H9 (cell line): ENCODE measurements at regions not wholly inside any gene's neighbourhood (a gene's known extent, or its start where the extent isn't known, plus 50 kb on each side); places are given as distances from the start of the nearest gene placed in this dataset.

Experiments used
- DNase-seq: peaks from one replicate; pipeline ENCODE4 v3.0.0-alpha.2; 2017
- H2AFZ ChIP-seq: one replicate; pipeline ENCODE4 v1.6.1; 2013; ENCODE audit warnings: mild to moderate bottlenecking, low read length, control low read depth, moderate library complexity
- H2AK5ac ChIP-seq: 2 replicates; pipeline ENCODE4 v1.6.1; 2013; ENCODE audit warnings: low read length, control low read depth, mixed read lengths; ENCODE audit not compliant: insufficient read length
- H2BK120ac ChIP-seq: one replicate; pipeline ENCODE4 v1.6.1; 2013; ENCODE audit warnings: low read depth, mild to moderate bottlenecking, low read length, control low read depth, inconsistent platforms; ENCODE audit not compliant: poor library complexity, severe bottlenecking
- H2BK12ac ChIP-seq: 2 replicates; pipeline ENCODE4 v1.6.1; 2013; ENCODE audit warnings: low read length, control low read depth, mixed read lengths, low read depth; ENCODE audit not compliant: insufficient read length
- H2BK15ac ChIP-seq: 2 replicates; pipeline ENCODE4 v1.6.1; 2013; ENCODE audit warnings: low read depth, low read length, control low read depth
- H2BK20ac ChIP-seq: one replicate; pipeline ENCODE4 v1.6.1; 2013; ENCODE audit warnings: low read depth, mild to moderate bottlenecking, low read length, control low read depth, inconsistent platforms; ENCODE audit not compliant: poor library complexity, severe bottlenecking
- H2BK5ac ChIP-seq: 2 replicates; pipeline ENCODE4 v1.6.1; 2013; ENCODE audit warnings: low read length, control low read depth, mixed read lengths; ENCODE audit not compliant: insufficient read length
- H3K14ac ChIP-seq: 2 replicates; pipeline ENCODE4 v1.6.1; 2013; ENCODE audit warnings: low read length, control low read depth; ENCODE audit not compliant: insufficient read depth
- H3K18ac ChIP-seq: 2 replicates; pipeline ENCODE4 v1.6.1; 2013; ENCODE audit warnings: low read depth, mild to moderate bottlenecking, mixed read lengths, low read length, control low read depth; ENCODE audit not compliant: insufficient read length
- H3K23ac ChIP-seq: 2 replicates; pipeline ENCODE4 v1.6.1; 2013; ENCODE audit warnings: low read length, control low read depth, mixed read lengths, low read depth; ENCODE audit not compliant: insufficient read length
- H3K23me2 ChIP-seq: 2 replicates; pipeline ENCODE4 v1.6.1; 2013; ENCODE audit warnings: low read depth, mild to moderate bottlenecking, mixed read lengths, low read length, control low read depth; ENCODE audit not compliant: insufficient read length, poor library complexity, severe bottlenecking
- H3K27ac ChIP-seq: 2 replicates; pipeline ENCODE4 v1.5.1; 2013; ENCODE audit warnings: low read length, control low read depth, mixed read lengths, low read depth; ENCODE audit not compliant: insufficient read length
- H3K27me3 ChIP-seq: 2 replicates; pipeline ENCODE4 v1.6.1; 2013; ENCODE audit warnings: low read length, control low read depth, inconsistent platforms; ENCODE audit not compliant: insufficient read depth
- H3K4ac ChIP-seq: 2 replicates; pipeline ENCODE4 v1.6.1; 2013; ENCODE audit warnings: low read depth, mild to moderate bottlenecking, control low read depth, inconsistent platforms, low read length, moderate library complexity
- H3K4me1 ChIP-seq: 2 replicates; pipeline ENCODE4 v1.6.1; 2013; ENCODE audit warnings: low read length, control low read depth, inconsistent platforms; ENCODE audit not compliant: insufficient read depth
- H3K4me2 ChIP-seq: 2 replicates; pipeline ENCODE4 v1.6.1; 2013; ENCODE audit warnings: low read length, control low read depth, mixed read lengths; ENCODE audit not compliant: insufficient read length, insufficient read depth
- H3K56ac ChIP-seq: 2 replicates; pipeline ENCODE4 v1.6.1; 2013; ENCODE audit warnings: low read depth, mild to moderate bottlenecking, mixed read lengths, low read length, control low read depth; ENCODE audit not compliant: insufficient read length
- H3K79me1 ChIP-seq: 2 replicates; pipeline ENCODE4 v1.6.1; 2013; ENCODE audit warnings: low read depth, mild to moderate bottlenecking, moderate library complexity, low read length, control low read depth, inconsistent platforms; ENCODE audit not compliant: insufficient read depth, poor library complexity, severe bottlenecking
- H3K79me2 ChIP-seq: 2 replicates; pipeline ENCODE4 v1.6.1; 2013; ENCODE audit warnings: low read length, control low read depth, inconsistent platforms; ENCODE audit not compliant: insufficient read depth
- H3K9ac ChIP-seq: 2 replicates; pipeline ENCODE4 v1.6.1; 2013; ENCODE audit warnings: low read length, control low read depth, mixed read lengths; ENCODE audit not compliant: insufficient read length; ENCODE audit errors: extremely low read depth
- H3K9me3 ChIP-seq: one replicate; pipeline ENCODE4 v1.6.1; 2013; ENCODE audit warnings: low read depth, low read length, inconsistent platforms; ENCODE audit not compliant: control insufficient read depth
- H3T11ph ChIP-seq: one replicate; pipeline ENCODE4 v1.6.1; 2013; ENCODE audit warnings: mild to moderate bottlenecking, low read length, control low read depth, inconsistent platforms
- H4K20me1 ChIP-seq: one replicate; pipeline ENCODE4 v1.6.1; 2013; ENCODE audit not compliant: control insufficient read depth, insufficient read length, insufficient read depth
- H4K5ac ChIP-seq: 2 replicates; pipeline ENCODE4 v1.6.1; 2013; ENCODE audit warnings: low read depth, mild to moderate bottlenecking, mixed read lengths, low read length, control low read depth; ENCODE audit not compliant: insufficient read length
- H4K8ac ChIP-seq: replicated peaks from 2 replicates; pipeline ENCODE4 v1.6.1; 2013; ENCODE audit warnings: low read length, control low read depth, mixed read lengths, low read depth; ENCODE audit not compliant: insufficient read length
- H4K91ac ChIP-seq: 2 replicates; pipeline ENCODE4 v1.6.1; 2013; ENCODE audit warnings: low read depth, mild to moderate bottlenecking, moderate library complexity, mixed read lengths, low read length, control low read depth; ENCODE audit not compliant: insufficient read length
- H3K27ac Mint-ChIP-seq, 3 experiments: 2 replicates in 2 of 3; 3 replicates in 1 of 3; pipeline ENCODE4 v1.8.0; 2020 to 2021; ENCODE audit warnings: mixed read lengths in 3 of 3, mild to moderate bottlenecking in 1 of 3, moderate library complexity in 1 of 3
- H3K27me3 Mint-ChIP-seq: 2 replicates; pipeline ENCODE4 v1.8.0; 2021; ENCODE audit warnings: low read depth, mild to moderate bottlenecking, moderate library complexity, mixed read lengths
- H3K36me3 Mint-ChIP-seq, 3 experiments: 2 replicates in 2 of 3; 3 replicates in 1 of 3; pipeline ENCODE4 v1.8.0; 2020 to 2021; ENCODE audit warnings: low read depth in 3 of 3, mixed read lengths in 3 of 3; ENCODE audit not compliant: insufficient read depth in 1 of 3
- H3K4me1 Mint-ChIP-seq, 2 experiments: 2 replicates each; pipeline ENCODE4 v1.8.0; 2020; ENCODE audit warnings: mixed read lengths in 2 of 2
- H3K4me3 Mint-ChIP-seq, 2 experiments: 2 replicates in 1 of 2; 3 replicates in 1 of 2; pipeline ENCODE4 v1.8.0; 2020 to 2021; ENCODE audit warnings: mild to moderate bottlenecking in 2 of 2, mixed read lengths in 2 of 2, moderate library complexity in 1 of 2
- H3K9me3 Mint-ChIP-seq, 2 experiments: 2 replicates in 1 of 2; 3 replicates in 1 of 2; pipeline ENCODE4 v1.8.0; 2020; ENCODE audit warnings: mild to moderate bottlenecking in 2 of 2, mixed read lengths in 2 of 2, moderate library complexity in 1 of 2
- CTCF ChIP-seq: fragments of 200-600 bp; sonication (generic); conservative IDR thresholded peaks from 3 replicates; pipeline ENCODE4 v1.8.0; 2021; ENCODE audit warnings: antibody characterized with exemption, mild to moderate bottlenecking
- WGBS: extraction: QIAGEN DNeasy Blood & Tissue Kit; methylation state at CpG from one replicate; pipeline ENCODE4 v1.1.7; 2013; ENCODE audit warnings: missing lambda C conversion rate, low lambda C conversion rate, mixed read lengths; ENCODE audit not compliant: insufficient read length; ENCODE audit errors: extremely low coverage; 5-methylcytosine and 5-hydroxymethylcytosine counted together

GRCh38 chr10:129380279-129380678, 86.8 kb upstream of the MGMT start:
- no peak overlapping the region for H3T11ph ChIP-seq
- no peak overlapping the region for H3K18ac ChIP-seq
- H3K23ac ChIP-seq, result no peak overlapping the region
- H4K8ac ChIP-seq, result no peak overlapping the region
- H2BK5ac ChIP-seq, result no peak overlapping the region
- no peak overlapping the region for H4K5ac ChIP-seq
- H3K4me1 Mint-ChIP-seq, result peaks cover 0 to 1% of the 10 kb centered on the region in 2 experiments; a peak in 1 of 4 replicates
- H3K9ac ChIP-seq, result no peak overlapping the region
- no peak for DNase-seq
- H3K27ac Mint-ChIP-seq, result no peak overlapping the region
- H3K9me3 ChIP-seq, result no peaks in the 10 kb centered on the region
- no peaks in the 10 kb centered on the region; the same call in 1 of the 2 replicates for H3K27me3 Mint-ChIP-seq
- no peak overlapping the region for H3K4me2 ChIP-seq
- no CpG with 5 or more reads among the region's 5 CpGs for WGBS
- no peaks in the 10 kb centered on the region for H3K23me2 ChIP-seq
- no peak overlapping the region for H4K91ac ChIP-seq
- H3K27ac ChIP-seq, result no peak overlapping the region
- H2BK20ac ChIP-seq, result no peak overlapping the region
- no peak overlapping the region for H2BK12ac ChIP-seq
- no peaks in the 10 kb centered on the region; a peak in 2 of 7 replicates for H3K36me3 Mint-ChIP-seq
- H3K4ac ChIP-seq, result no peak overlapping the region
- no peak overlapping the region for H2AFZ ChIP-seq
- no peak for TF ChIP-seq CTCF
- H2BK120ac ChIP-seq, result no peak overlapping the region
- H2BK15ac ChIP-seq, result no peak overlapping the region
- no peaks in the 10 kb centered on the region for H3K79me1 ChIP-seq
- no peaks in the 10 kb centered on the region for H3K27me3 ChIP-seq
- H3K4me1 ChIP-seq, result no peaks in the 10 kb centered on the region
- no peak overlapping the region for H3K14ac ChIP-seq
- H3K79me2 ChIP-seq, result no peaks in the 10 kb centered on the region
- no peak overlapping the region for H2AK5ac ChIP-seq
- no peak overlapping the region for H3K4me3 Mint-ChIP-seq
- peaks cover 0 to 2% of the 10 kb centered on the region in 2 experiments; a peak in 1 of 5 replicates for H3K9me3 Mint-ChIP-seq
- no peak overlapping the region for H3K56ac ChIP-seq
- no peaks in the 10 kb centered on the region for H4K20me1 ChIP-seq
